GM10248 (cell line): ENCODE measurements at regions not wholly inside any gene's neighbourhood (a gene's known extent, or its start where the extent isn't known, plus 50 kb on each side); places are given as distances from the start of the nearest gene placed in this dataset.

Experiments used
- CTCF ChIA-PET: fragments of 300-600 bp; sonication (Branson Sonifier 250); formaldehyde crosslinking; extraction: SDS; loops from one replicate; lab custom pipeline; 2021; ENCODE audit warnings: antibody characterized with exemption; lab: Yijun Ruan, JAX
- POLR2A ChIA-PET: fragments of 350-650 bp; sonication (Branson Sonifier 250); formaldehyde crosslinking; extraction: SDS; loops from one replicate; lab custom pipeline; 2020; ENCODE audit warnings: antibody characterized with exemption; lab: Yijun Ruan, JAX
- DNase-seq: peaks from one replicate; pipeline ENCODE4 v3.0.0; 2012; ENCODE audit errors: extremely low spot score
- CTCF ChIP-seq: IDR thresholded peaks from 2 replicates; pipeline ENCODE4 v1.5.1; 2012; ENCODE audit warnings: mild to moderate bottlenecking, low read depth; ENCODE audit errors: extremely low read depth, missing control alignments, control extremely low read depth

- POLR2A ChIA-PET, result no interaction called here
- CTCF ChIA-PET, result interaction anchor here (1.6 to 2.1 kb wide), 2 partner anchors 11 to 19 kb away, joined by 4 to 5 read pairs; no protein-coding TSS in a partner anchor
- no peak for DNase-seq
- TF ChIP-seq CTCF, result no peak
Observed at GRCh38 chr13:22201375-22201925, 530.6 kb downstream of the FGF9 start.

- ChIA-PET CTCF (interaction anchor here (2.9 kb wide), 1 partner anchor 18 kb away, joined by 11 read pairs; no protein-coding TSS in a partner anchor), POLR2A (no interaction called here)
- no peak for TF ChIP-seq CTCF
- no peak for DNase-seq
Observed at GRCh38 chr13:22210134-22210930, 539.5 kb downstream of the FGF9 start.

GRCh38 chr13:22211876-22212275, 541.0 kb downstream of the FGF9 start:
- TF ChIP-seq CTCF, result no peak
- DNase-seq, result no peak
- ChIA-PET CTCF (interaction anchor here (2.9 kb wide), 1 partner anchor 19 kb away, joined by 11 read pairs; no protein-coding TSS in a partner anchor), POLR2A (no interaction called here)

GRCh38 chr13:22212576-22212975, 541.7 kb downstream of the FGF9 start:
- ChIA-PET POLR2A (no interaction called here), CTCF (no interaction called here)
- no peak for DNase-seq
- TF ChIP-seq CTCF, result no peak

- no peak for DNase-seq
- ChIA-PET POLR2A (no interaction called here), CTCF (interaction anchor here (0.7 kb wide), 1 partner anchor 576 kb away, joined by 3 read pairs; no protein-coding TSS in a partner anchor)
- no peak for TF ChIP-seq CTCF
Observed at GRCh38 chr13:22214184-22214583, 543.3 kb downstream of the FGF9 start.

GRCh38 chr13:22218797-22219196, 547.9 kb downstream of the FGF9 start:
- POLR2A ChIA-PET, result no interaction called here
- DNase-seq, result no peak
- TF ChIP-seq CTCF, result no peak
- CTCF ChIA-PET, result interaction anchor here (0.7 kb wide), 1 partner anchor 11 kb away, joined by 3 read pairs; no protein-coding TSS in a partner anchor
